CD4-positive, alpha-beta T cell (primary cell): ENCODE measurements at regions not wholly inside any gene's neighbourhood (a gene's known extent, or its start where the extent isn't known, plus 50 kb on each side); places are given as distances from the start of the nearest gene placed in this dataset.

Experiments used
- ATAC-seq: fragments of 200-7000 bp; cut with Tn5 transposase; one replicate; pipeline ENCODE4 v1.10.0; 2022; ENCODE audit warnings: mild to moderate bottlenecking; ENCODE audit not compliant: poor library complexity
- CTCF ChIA-PET: fragments of 350-600 bp; sonication (Branson Sonifier 250); formaldehyde crosslinking; loops from one replicate; lab custom pipeline; 2021; ENCODE audit warnings: antibody characterized with exemption, inconsistent platforms; lab: Charles Lee
- POLR2A ChIA-PET: fragments of 350-600 bp; sonication (Branson Sonifier 250); formaldehyde crosslinking; loops from one replicate; lab custom pipeline; 2021; ENCODE audit warnings: antibody characterized with exemption, inconsistent platforms; lab: Charles Lee
- DNase-seq, 14 experiments: peaks; one replicate each; pipeline ENCODE4 v3.0.0-alpha.2; 2013 to 2020; ENCODE audit warnings: mixed read lengths in 2 of 14
- H3K27ac ChIP-seq, 2 donors: one replicate each; pipeline versions ENCODE4 v1.5.1 to v1.7.0; 2013; ENCODE audit warnings: low read length in 2 of 2, low read depth in 1 of 2, mild to moderate bottlenecking in 1 of 2
- H3K27me3 ChIP-seq, 2 experiments: 1 replicate in 1 of 2; 2 replicates in 1 of 2; pipeline versions ENCODE4 v1.6.1 to v1.7.0; 2013; ENCODE audit warnings: low read length in 2 of 2, control low read depth in 1 of 2, mild to moderate bottlenecking in 1 of 2, moderate library complexity in 1 of 2; ENCODE audit not compliant: insufficient read depth in 2 of 2, control insufficient read depth in 1 of 2
- H3K36me3 ChIP-seq: one replicate; pipeline ENCODE4 v1.6.1; 2013; ENCODE audit warnings: low read length, control low read depth; ENCODE audit not compliant: insufficient read depth
- H3K4me1 ChIP-seq: one replicate; pipeline ENCODE4 v1.6.1; 2013; ENCODE audit warnings: low read length, control low read depth; ENCODE audit not compliant: insufficient read depth
- H3K4me3 ChIP-seq: one replicate; pipeline ENCODE4 v1.5.1; 2013; ENCODE audit warnings: mild to moderate bottlenecking, low read length, moderate library complexity
- H3K9me3 ChIP-seq, 2 experiments: 1 replicate in 1 of 2; 2 replicates in 1 of 2; pipeline versions ENCODE4 v1.6.1 to v1.7.0; 2013; ENCODE audit warnings: low read length in 2 of 2, mild to moderate bottlenecking in 2 of 2, control low read depth in 1 of 2, moderate library complexity in 1 of 2; ENCODE audit not compliant: control insufficient read depth in 1 of 2, insufficient read depth in 1 of 2
- H3K27ac Mint-ChIP-seq: one replicate; pipeline ENCODE4 v1.8.0; 2020; ENCODE audit warnings: mixed read lengths
- H3K27me3 Mint-ChIP-seq: one replicate; pipeline ENCODE4 v1.8.0; 2021; ENCODE audit warnings: mixed read lengths
- H3K36me3 Mint-ChIP-seq: one replicate; pipeline ENCODE4 v1.8.0; 2021; ENCODE audit warnings: low read depth, mixed read lengths
- H3K4me1 Mint-ChIP-seq: one replicate; pipeline ENCODE4 v1.8.0; 2021; ENCODE audit warnings: low read depth, mixed read lengths
- H3K4me3 Mint-ChIP-seq: one replicate; pipeline ENCODE4 v1.8.0; 2020; ENCODE audit warnings: mild to moderate bottlenecking, mixed read lengths
- H3K9me3 Mint-ChIP-seq: one replicate; pipeline ENCODE4 v1.8.0; 2020; ENCODE audit warnings: mixed read lengths
- CTCF ChIP-seq: fragments of 200-600 bp; IDR thresholded peaks from one replicate; pipeline ENCODE4 v1.8.0; 2022; ENCODE audit warnings: antibody characterized with exemption, mild to moderate bottlenecking
- intact Hi-C, 2 experiments: fragments of 100-400 bp; cut with DNase I in 1 of 2; cut with micrococcal nuclease in 1 of 2; formaldehyde crosslinking; loops; one replicate each; pipeline versions ENCODE4 v1.15.1 to v1.9.0; 2023 to 2025; cut with DNase I, micrococcal nuclease

DNA sequence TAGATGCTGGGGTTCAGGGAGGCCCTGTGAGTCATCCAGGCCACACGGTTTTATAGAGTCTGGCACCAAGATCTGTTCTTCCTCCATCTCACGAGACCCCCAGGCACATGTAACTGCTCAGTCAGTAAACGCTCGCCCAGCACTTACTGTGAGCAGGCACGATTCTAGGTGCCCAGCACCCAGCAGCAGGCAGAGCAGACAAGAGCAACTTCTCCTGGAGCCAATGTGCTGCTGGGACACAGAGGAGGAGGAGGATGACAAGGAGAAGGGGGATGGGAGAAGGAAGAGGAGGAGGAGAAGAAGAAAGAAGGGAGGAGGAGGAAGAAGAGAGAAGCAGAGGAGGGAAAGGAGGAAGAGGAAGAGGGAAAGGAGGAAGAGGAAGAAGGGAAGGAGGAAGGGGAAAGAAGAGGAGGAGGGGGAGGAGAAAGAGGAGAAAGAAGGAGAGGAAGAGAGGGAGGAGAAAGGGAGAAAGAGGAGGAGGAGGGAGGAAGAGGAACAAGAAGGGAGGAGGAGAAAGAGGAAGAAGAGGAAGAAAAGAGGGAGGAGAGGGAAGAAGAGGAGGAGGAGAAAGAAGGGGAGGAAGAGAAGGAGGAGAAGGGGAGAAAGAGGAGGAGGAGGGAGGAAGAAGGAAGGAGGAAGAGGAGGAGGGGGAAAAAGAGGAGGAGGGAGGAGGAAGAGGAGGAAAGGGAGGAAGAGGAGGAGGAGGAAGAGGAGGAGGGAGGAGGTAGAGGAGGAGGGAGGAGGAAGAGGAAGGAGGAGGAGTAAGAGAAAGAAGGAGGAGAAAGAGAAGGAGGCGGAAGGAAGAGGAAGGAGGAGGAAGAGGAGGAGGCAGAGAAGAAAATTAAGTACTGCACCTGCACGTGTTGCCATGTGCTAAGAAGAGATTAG, 77.6 kb upstream of the RTL6 start:
- no peak for TF ChIP-seq CTCF
- ATAC-seq: no peak
- no peak overlapping the region for H3K4me3 Mint-ChIP-seq
- H3K27ac Mint-ChIP-seq: no peak overlapping the region
- Histone ChIP-seq H3K4me3 (no peak overlapping the region), H3K27ac (no peak overlapping the region), H3K9me3 (no peaks in the 10 kb centered on the region), H3K27me3 (peaks cover 6 to 10% of the 10 kb centered on the region in 2 experiments), H3K36me3 (no peaks in the 10 kb centered on the region), H3K4me1 (no peaks in the 10 kb centered on the region)
- intact Hi-C loops: no loop called here
- H3K4me1 Mint-ChIP-seq: no peaks in the 10 kb centered on the region
- no peaks in the 10 kb centered on the region for H3K9me3 Mint-ChIP-seq
- no peak for DNase-seq
- no peaks in the 10 kb centered on the region for H3K36me3 Mint-ChIP-seq
- CTCF ChIA-PET: no interaction called here
- POLR2A ChIA-PET: no interaction called here
- peaks cover 4% of the 10 kb centered on the region for H3K27me3 Mint-ChIP-seq

DNA sequence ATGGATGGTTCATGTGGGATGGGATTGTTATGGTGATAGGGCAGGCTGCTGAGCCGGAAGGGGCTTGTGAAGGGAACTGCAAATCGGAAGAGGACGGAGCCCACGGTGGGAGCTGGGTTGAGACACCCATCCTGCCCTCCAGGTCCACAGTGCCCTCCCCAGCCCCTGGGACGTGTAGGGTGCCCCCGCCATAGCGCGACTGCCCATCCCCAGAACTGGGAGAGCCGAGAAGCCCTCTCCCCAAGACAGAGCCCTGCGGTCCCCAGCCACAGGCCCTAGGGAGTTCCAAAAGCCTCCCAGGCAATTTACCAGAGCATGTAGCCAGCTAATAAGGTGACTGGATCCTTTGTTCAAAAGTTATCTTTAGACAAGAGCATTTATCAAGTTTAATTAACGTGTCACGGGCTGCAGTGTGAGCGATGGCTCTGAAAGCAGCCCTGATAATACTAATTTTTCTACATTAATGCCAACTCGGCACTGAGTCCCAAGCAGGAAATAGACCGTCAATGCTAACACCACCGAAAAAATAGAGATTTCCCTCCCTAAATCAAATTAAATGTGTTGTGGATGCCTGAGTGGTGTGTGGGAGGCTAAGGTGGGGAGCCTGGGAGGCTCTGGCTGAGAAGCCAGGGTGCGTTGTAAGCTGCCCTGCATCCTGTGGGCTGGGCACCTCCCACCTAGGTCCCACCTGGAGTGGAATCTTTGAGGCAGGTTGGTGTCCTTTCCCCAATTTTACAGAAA, 76.8 kb upstream of the RTL6 start:
- TF ChIP-seq CTCF: no peak
- POLR2A ChIA-PET: no interaction called here
- H3K27ac Mint-ChIP-seq: no peak overlapping the region
- Histone ChIP-seq H3K36me3 (no peaks in the 10 kb centered on the region), H3K27ac (no peak overlapping the region), H3K4me3 (no peak overlapping the region), H3K4me1 (no peaks in the 10 kb centered on the region), H3K9me3 (no peaks in the 10 kb centered on the region), H3K27me3 (peaks cover 6 to 10% of the 10 kb centered on the region in 2 experiments)
- no peak overlapping the region for H3K4me3 Mint-ChIP-seq
- CTCF ChIA-PET: no interaction called here
- peaks cover 4% of the 10 kb centered on the region for H3K27me3 Mint-ChIP-seq
- intact Hi-C loops: no loop called here
- ATAC-seq: no peak
- peak in 1 of 14 experiments; percentile 24 for DNase-seq
- no peaks in the 10 kb centered on the region for H3K9me3 Mint-ChIP-seq
- H3K36me3 Mint-ChIP-seq: no peaks in the 10 kb centered on the region
- H3K4me1 Mint-ChIP-seq: no peaks in the 10 kb centered on the region

GRCh38 chr22:44574057-44574639, 76.1 kb upstream of the RTL6 start:
- H3K27ac ChIP-seq: no peak overlapping the region
- H3K4me1 Mint-ChIP-seq: no peaks in the 10 kb centered on the region
- DNase-seq: peak in 1 of 14 experiments; percentile 11
- no peak for TF ChIP-seq CTCF
- H3K4me3 ChIP-seq: no peak overlapping the region
- no peaks in the 10 kb centered on the region for H3K36me3 ChIP-seq
- intact Hi-C loops: no loop called here
- ChIA-PET CTCF (no interaction called here), POLR2A (no interaction called here)
- no peak for ATAC-seq
- no peaks in the 10 kb centered on the region for H3K36me3 Mint-ChIP-seq
- H3K4me3 Mint-ChIP-seq: no peak overlapping the region
- no peaks in the 10 kb centered on the region for H3K9me3 ChIP-seq
- peaks cover 6 to 10% of the 10 kb centered on the region in 2 experiments for H3K27me3 ChIP-seq
- H3K27me3 Mint-ChIP-seq: peaks cover 4% of the 10 kb centered on the region
- no peaks in the 10 kb centered on the region for H3K4me1 ChIP-seq
- H3K9me3 Mint-ChIP-seq: no peaks in the 10 kb centered on the region
- no peak overlapping the region for H3K27ac Mint-ChIP-seq
